ENCODE measurements at regions not wholly inside any gene's neighbourhood (a gene's known extent, or its start where the extent isn't known, plus 50 kb on each side); places are given as distances from the start of the nearest gene placed in this dataset.

DNA sequence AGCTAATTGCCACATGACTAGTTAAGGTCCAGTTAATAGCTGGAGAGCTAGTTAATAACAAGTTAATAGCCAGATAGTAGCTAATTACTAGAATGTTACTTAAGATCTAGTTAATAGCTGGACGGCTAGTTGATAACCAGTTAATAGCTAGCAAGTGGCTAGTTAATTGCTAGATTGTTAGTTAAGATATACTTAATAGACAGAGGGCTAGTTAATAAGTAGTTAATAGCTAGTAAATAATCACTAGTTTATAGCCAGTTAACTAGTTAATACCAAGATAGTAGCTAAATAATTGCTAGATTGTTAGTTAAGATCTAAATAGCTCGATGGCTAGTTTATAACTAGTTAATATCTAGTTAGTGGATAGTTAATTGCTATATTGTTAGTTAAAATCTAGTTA is 632.6 kb upstream of the CT83 start:
- TF ChIP-seq EZH2 (IDR thresholded peaks at IDR 0.05) (no peak), POLR2AphosphoS5 (IDR thresholded peaks at IDR 0.05; ENCODE audit: borderline replicate concordance, low read depth, low read length) (no peak), FOXP2 (optimal IDR thresholded peaks at IDR 0.05; ENCODE audit: control extremely low read depth, extremely low read length, insufficient read depth) (no peak)

Measured in SK-N-MC (cell line).